ENCODE measurements at regions not wholly inside any gene's neighbourhood (a gene's known extent, or its start where the extent isn't known, plus 50 kb on each side); places are given as distances from the start of the nearest gene placed in this dataset.

DNA sequence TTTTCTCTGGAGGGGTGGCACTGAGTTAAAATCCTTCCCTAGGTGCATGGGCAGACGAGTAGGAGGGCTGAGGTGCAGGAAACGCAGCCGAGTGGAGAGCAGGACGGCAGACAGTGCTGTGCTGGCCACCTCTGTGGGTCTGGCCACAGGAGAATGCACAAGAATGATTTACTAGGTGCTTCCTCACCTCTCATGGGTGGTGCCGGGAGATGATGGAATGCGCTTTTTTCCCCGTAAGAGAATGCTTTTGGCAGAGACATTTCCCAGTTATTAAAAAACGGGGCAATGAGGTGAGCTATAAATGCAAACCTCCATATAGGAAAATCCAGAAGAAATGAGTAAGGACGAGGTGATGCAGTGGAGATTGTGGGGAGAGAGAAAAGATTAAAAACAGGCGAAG, 86.1 kb downstream of the ADAMTS15 start:
- TF ChIP-seq, protein P1, sequence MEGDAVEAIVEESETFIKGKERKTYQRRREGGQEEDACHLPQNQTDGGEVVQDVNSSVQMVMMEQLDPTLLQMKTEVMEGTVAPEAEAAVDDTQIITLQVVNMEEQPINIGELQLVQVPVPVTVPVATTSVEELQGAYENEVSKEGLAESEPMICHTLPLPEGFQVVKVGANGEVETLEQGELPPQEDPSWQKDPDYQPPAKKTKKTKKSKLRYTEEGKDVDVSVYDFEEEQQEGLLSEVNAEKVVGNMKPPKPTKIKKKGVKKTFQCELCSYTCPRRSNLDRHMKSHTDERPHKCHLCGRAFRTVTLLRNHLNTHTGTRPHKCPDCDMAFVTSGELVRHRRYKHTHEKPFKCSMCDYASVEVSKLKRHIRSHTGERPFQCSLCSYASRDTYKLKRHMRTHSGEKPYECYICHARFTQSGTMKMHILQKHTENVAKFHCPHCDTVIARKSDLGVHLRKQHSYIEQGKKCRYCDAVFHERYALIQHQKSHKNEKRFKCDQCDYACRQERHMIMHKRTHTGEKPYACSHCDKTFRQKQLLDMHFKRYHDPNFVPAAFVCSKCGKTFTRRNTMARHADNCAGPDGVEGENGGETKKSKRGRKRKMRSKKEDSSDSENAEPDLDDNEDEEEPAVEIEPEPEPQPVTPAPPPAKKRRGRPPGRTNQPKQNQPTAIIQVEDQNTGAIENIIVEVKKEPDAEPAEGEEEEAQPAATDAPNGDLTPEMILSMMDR (conservative IDR thresholded peaks at IDR 0.05), result no peak
- no peak for TF ChIP-seq ZFX (IDR thresholded peaks at IDR 0.05)

Measured in C4-2B (cell line).